ENCODE measurements at regions not wholly inside any gene's neighbourhood (a gene's known extent, or its start where the extent isn't known, plus 50 kb on each side); places are given as distances from the start of the nearest gene placed in this dataset.

DNA sequence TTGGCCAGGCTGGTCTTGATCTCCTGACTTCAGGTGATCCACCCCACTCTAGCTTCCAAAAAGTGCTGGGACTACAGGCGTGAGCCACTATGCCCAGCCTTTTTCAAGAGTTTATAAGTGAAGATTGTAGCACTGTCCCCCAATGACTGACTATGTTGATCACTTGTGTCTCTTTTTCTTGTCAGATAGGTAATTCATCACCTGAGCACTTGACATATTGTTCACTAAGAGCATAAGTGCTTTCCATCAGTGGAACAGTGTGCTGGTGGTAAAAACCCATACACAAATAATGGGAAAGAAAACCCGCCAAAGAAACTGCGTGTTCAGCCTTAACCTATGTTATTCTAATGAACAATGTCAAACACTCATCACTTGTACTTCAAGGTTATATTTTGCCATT lies 414.4 kb upstream of the CDH7 start:
- TF ChIP-seq, protein P1, sequence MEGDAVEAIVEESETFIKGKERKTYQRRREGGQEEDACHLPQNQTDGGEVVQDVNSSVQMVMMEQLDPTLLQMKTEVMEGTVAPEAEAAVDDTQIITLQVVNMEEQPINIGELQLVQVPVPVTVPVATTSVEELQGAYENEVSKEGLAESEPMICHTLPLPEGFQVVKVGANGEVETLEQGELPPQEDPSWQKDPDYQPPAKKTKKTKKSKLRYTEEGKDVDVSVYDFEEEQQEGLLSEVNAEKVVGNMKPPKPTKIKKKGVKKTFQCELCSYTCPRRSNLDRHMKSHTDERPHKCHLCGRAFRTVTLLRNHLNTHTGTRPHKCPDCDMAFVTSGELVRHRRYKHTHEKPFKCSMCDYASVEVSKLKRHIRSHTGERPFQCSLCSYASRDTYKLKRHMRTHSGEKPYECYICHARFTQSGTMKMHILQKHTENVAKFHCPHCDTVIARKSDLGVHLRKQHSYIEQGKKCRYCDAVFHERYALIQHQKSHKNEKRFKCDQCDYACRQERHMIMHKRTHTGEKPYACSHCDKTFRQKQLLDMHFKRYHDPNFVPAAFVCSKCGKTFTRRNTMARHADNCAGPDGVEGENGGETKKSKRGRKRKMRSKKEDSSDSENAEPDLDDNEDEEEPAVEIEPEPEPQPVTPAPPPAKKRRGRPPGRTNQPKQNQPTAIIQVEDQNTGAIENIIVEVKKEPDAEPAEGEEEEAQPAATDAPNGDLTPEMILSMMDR (conservative IDR thresholded peaks at IDR 0.05; ENCODE audit: low read length) = no peak
- no peak for TF ChIP-seq EZH2phosphoT487 (IDR thresholded peaks at IDR 0.05; ENCODE audit: borderline replicate concordance, low read depth, low read length)
